Right atrium auricular region (tissue), 2 donors: ENCODE measurements at regions not wholly inside any gene's neighbourhood (a gene's known extent, or its start where the extent isn't known, plus 50 kb on each side); places are given as distances from the start of the nearest gene placed in this dataset.

Experiments
- DNase-seq: peaks from one replicate; pipeline ENCODE4 v3.0.0-alpha.2; 2019; ENCODE audit warnings: low spot score
- H3K27ac ChIP-seq, 2 donors: fragments of 200-600 bp; sonication (generic); 1 replicate in 1 of 2; 2 replicates in 1 of 2; pipeline ENCODE4 v1.5.1; 2016 to 2019
- H3K27me3 ChIP-seq, 2 donors: fragments of 200-600 bp; sonication (generic); one replicate each; pipeline versions ENCODE4 v1.5.1 to v1.6.0; 2017 to 2019
- H3K36me3 ChIP-seq: fragments of 200-600 bp; sonication (generic); one replicate; pipeline ENCODE4 v1.5.1; 2016
- H3K4me1 ChIP-seq, 2 donors: fragments of 200-600 bp; sonication (generic); one replicate each; pipeline versions ENCODE4 v1.5.1 to v1.6.0; 2017 to 2019
- H3K4me3 ChIP-seq, 2 donors: fragments of 200-600 bp; sonication (generic); 1 replicate in 1 of 2; 2 replicates in 1 of 2; pipeline ENCODE4 v1.5.1; 2017 to 2019; ENCODE audit warnings: mild to moderate bottlenecking in 1 of 2, moderate library complexity in 1 of 2
- H3K9me3 ChIP-seq, 2 donors: fragments of 200-600 bp; sonication (generic); one replicate each; pipeline ENCODE4 v1.5.1; 2019
- TF ChIP-seq, protein P1 (sequence below), 2 donors: fragments of 200-600 bp; sonication (generic); IDR thresholded peaks; one replicate each; pipeline ENCODE4 v1.5.1; 2019; ENCODE audit warnings: antibody characterized with exemption in 2 of 2

GRCh38 chr10:128538671-128539070, 412.4 kb upstream of the MKI67 start:
- H3K27ac ChIP-seq = no peak overlapping the region
- H3K9me3 ChIP-seq = no peaks in the 10 kb centered on the region
- H3K4me3 ChIP-seq = no peak overlapping the region
- H3K27me3 ChIP-seq = no peaks in the 10 kb centered on the region
- H3K36me3 ChIP-seq = no peaks in the 10 kb centered on the region
- TF ChIP-seq, protein P1, sequence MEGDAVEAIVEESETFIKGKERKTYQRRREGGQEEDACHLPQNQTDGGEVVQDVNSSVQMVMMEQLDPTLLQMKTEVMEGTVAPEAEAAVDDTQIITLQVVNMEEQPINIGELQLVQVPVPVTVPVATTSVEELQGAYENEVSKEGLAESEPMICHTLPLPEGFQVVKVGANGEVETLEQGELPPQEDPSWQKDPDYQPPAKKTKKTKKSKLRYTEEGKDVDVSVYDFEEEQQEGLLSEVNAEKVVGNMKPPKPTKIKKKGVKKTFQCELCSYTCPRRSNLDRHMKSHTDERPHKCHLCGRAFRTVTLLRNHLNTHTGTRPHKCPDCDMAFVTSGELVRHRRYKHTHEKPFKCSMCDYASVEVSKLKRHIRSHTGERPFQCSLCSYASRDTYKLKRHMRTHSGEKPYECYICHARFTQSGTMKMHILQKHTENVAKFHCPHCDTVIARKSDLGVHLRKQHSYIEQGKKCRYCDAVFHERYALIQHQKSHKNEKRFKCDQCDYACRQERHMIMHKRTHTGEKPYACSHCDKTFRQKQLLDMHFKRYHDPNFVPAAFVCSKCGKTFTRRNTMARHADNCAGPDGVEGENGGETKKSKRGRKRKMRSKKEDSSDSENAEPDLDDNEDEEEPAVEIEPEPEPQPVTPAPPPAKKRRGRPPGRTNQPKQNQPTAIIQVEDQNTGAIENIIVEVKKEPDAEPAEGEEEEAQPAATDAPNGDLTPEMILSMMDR (IDR thresholded peaks at IDR 0.05) = no peak
- H3K4me1 ChIP-seq = peaks cover 0 to 16% of the 10 kb centered on the region in 2 donors
- no peak for DNase-seq

DNA sequence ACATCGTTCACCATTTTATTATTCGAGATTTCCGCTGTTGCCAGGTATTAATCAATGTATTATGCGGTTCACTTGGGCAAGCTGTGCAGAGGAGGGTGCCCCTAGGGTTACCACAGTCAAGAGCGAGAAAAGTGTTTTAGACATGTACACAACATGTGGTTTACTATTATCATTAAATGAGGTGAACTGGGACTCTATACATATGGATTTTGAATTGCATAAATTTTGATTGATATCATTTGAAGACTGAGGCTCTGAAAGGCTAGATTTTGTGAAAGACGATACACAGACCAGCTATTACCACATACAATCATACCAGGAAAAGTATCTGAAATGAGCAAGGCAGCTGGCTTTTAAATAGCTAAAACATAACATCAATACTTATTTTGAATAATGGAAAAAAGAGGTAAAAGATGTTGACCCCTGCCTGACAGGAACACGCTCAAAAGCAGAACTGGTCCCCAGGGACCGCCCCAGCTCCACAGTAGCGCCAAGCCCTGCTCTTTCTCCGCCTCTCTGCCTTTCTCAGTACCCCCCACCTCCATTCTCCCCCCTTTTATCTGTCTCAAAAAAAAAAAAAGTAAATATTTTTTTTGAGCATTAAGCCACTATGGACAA, 413.4 kb upstream of the MKI67 start:
- Histone ChIP-seq H3K27me3 (no peaks in the 10 kb centered on the region), H3K27ac (no peak overlapping the region), H3K36me3 (no peaks in the 10 kb centered on the region), H3K9me3 (no peaks in the 10 kb centered on the region), H3K4me3 (no peak overlapping the region), H3K4me1 (peaks cover 0 to 16% of the 10 kb centered on the region in 2 donors)
- no peak for DNase-seq
- TF ChIP-seq, protein P1 (IDR thresholded peaks at IDR 0.05) = no peak

DNA sequence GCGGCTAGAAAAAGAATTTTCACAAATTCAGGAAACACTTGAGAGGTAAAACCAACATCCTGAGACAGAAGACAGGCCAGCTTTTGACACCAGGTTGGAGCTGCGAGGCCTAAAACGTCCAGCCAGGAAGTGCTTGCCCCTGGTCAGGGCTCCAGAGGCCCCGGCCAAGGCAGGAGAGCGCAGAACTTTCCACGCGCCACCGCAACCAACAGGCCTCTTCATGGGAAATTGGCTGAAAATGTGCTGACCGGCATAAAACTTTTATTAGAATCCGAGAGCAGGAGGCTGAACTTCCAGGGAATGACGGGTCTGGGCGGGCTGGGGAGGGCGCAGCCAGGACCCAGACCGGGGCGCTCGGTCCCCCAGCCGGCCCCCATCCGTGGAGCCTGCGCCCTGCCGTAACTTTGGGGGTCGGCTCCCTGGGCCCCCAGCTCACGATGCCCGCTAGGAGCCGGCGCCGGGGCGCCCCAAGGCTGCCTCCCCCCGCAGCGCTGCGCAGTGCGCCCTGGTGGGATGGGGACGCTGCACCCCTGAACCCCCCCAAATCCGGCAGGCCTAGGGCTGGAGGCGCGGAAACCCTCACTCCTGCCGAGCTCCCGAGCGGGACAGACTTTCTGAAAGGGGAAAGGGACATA, 414.0 kb upstream of the MKI67 start:
- Histone ChIP-seq H3K36me3 (no peaks in the 10 kb centered on the region), H3K27me3 (no peaks in the 10 kb centered on the region), H3K9me3 (no peaks in the 10 kb centered on the region), H3K4me3 (peak overlapping the region in 1 of 2 donors; percentile 31), H3K27ac (no peak overlapping the region), H3K4me1 (peaks cover 0 to 16% of the 10 kb centered on the region in 2 donors)
- TF ChIP-seq, protein P1 (IDR thresholded peaks at IDR 0.05) = no peak
- DNase-seq = no peak

GRCh38 chr10:128540781-128541761, 414.8 kb upstream of the MKI67 start:
- no peak overlapping the region for H3K27ac ChIP-seq
- peaks cover 0 to 16% of the 10 kb centered on the region in 2 donors for H3K4me1 ChIP-seq
- DNase-seq = no peak
- no peaks in the 10 kb centered on the region for H3K27me3 ChIP-seq
- H3K36me3 ChIP-seq = no peaks in the 10 kb centered on the region
- no peaks in the 10 kb centered on the region for H3K9me3 ChIP-seq
- peak overlapping the region in 1 of 2 donors; percentile 31 for H3K4me3 ChIP-seq
- TF ChIP-seq, protein P1 (IDR thresholded peaks at IDR 0.05) = peak in 1 of 2 donors; percentile 48

GRCh38 chr10:128541926-128542475, 415.8 kb upstream of the MKI67 start:
- no peaks in the 10 kb centered on the region for H3K27me3 ChIP-seq
- TF ChIP-seq, protein P1 (IDR thresholded peaks at IDR 0.05) = no peak
- H3K4me1 ChIP-seq = peaks cover 0 to 16% of the 10 kb centered on the region in 2 donors
- DNase-seq = no peak
- no peaks in the 10 kb centered on the region for H3K9me3 ChIP-seq
- H3K4me3 ChIP-seq = no peak overlapping the region
- no peaks in the 10 kb centered on the region for H3K36me3 ChIP-seq
- no peak overlapping the region for H3K27ac ChIP-seq
